Left cardiac atrium (tissue), 4 donors: ENCODE measurements at regions not wholly inside any gene's neighbourhood (a gene's known extent, or its start where the extent isn't known, plus 50 kb on each side); places are given as distances from the start of the nearest gene placed in this dataset.
"Not testable (repeated sequence)": the region's sequence is repeated elsewhere in the genome, so short reads cannot be mapped to it uniquely, and the experiment has no call there.

Source experiments
- ATAC-seq, 2 donors: fragments of 200-7000 bp; cut with Tn5 transposase; one replicate each; pipeline ENCODE4 v1.9.1; 2020; ENCODE audit warnings: mild to moderate bottlenecking in 2 of 2, moderate library complexity in 2 of 2
- DNase-seq: peaks from one replicate; pipeline ENCODE4 v3.0.0-alpha.2; 2020
- intact Hi-C, 2 donors: fragments of 100-400 bp; cut with DNase I; formaldehyde crosslinking; loops; one replicate each; pipeline versions ENCODE4 v1.14.1 to v1.15.1; 2022 to 2023
- donor health status: DM: no; HTN: yes; CAD: no.
- donor health status: DM: no; HTN: yes; CAD: no; lungs with severe emphysema.
- donor health status: DM: yes; HTN: yes; CAD: no.
- donor health status: Dilated cardiomyopathy.

- ATAC-seq, DNase-seq, intact Hi-C loops: not testable (repeated sequence)
Measured at GRCh38 chr2:89985650-89986049, 1294.2 kb downstream of the RPIA start.

GRCh38 chr2:89986532-89986931 lies 1295.1 kb downstream of the RPIA start:
- intact Hi-C loops, ATAC-seq, DNase-seq: not testable (repeated sequence)

- DNase-seq, intact Hi-C loops, ATAC-seq: not testable (repeated sequence)
Measured at GRCh38 chr2:89996779-89997178, 1305.3 kb downstream of the RPIA start.

DNA sequence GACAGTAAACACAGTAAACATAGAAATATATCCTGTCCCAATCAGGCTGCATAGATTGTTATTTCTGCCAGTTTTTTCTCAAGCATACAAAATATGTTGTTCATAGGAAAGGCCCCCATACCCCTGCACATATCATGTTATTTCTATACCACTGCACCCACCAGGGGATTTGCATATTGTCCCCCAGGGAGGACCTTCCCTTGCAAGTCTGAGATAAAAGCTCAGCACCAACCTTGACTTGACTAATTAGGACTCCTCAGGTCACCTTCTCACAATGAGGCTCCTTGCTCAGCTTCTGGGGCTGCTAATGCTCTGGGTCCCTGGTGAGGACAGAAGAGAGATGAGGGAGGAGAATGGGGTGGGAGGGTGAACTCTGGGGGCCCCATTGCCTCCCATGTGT lies 1313.1 kb downstream of the RPIA start:
- intact Hi-C loops, ATAC-seq: not testable (repeated sequence)

DNA sequence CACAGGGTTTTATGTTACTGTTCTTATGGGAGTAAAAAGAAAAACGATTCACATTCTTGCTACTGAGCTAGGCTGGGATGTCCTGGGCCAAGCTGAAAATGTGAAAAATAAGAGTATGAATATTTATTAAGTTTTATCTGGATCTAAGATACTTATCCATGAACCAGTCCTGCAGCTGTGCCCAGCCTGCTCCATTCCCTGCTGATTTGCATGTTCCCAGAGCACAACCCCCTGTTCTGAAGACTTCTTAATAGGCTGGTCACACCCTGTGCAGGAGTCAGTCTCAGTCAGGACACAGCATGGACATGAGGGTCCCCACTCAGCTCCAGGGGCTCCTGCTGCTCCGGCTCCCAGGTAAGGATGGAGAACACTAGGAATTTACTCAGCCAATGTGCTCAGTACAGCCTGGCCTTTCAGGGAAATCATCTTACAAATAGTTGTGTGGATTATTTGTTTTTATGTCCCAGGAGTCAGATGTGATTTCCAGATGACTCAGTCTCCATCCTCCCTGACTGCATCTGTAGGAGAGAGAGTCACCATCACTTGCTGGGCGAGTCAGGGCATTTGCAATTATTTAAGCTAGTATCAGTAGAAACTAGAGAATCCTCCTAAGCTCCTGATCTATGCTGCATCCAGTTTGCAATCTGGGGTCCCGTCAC lies 1319.1 kb downstream of the RPIA start:
- DNase-seq, ATAC-seq, intact Hi-C loops: not testable (repeated sequence)

More for the DNA sequence above, 1313.1 kb downstream of the RPIA start:
- DNase-seq, result not testable (repeated sequence)

DNA sequence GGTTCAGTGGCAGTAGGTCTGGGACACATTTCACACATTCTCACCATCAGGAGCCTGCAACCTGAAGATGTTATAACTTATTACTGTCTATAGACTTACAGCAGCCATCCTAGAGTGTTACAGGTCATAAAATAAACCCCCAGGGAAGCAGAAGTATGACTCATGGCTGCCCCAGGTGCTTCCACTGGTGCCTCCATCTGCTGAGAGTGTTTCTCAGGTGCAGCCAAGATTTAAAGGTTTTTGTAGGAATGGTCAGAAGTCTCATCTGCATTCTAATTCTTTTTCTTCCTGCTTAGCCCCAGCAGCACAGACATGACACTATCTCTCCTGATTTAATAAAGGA lies 1319.6 kb downstream of the RPIA start:
- intact Hi-C loops, ATAC-seq, DNase-seq: not testable (repeated sequence)

DNA sequence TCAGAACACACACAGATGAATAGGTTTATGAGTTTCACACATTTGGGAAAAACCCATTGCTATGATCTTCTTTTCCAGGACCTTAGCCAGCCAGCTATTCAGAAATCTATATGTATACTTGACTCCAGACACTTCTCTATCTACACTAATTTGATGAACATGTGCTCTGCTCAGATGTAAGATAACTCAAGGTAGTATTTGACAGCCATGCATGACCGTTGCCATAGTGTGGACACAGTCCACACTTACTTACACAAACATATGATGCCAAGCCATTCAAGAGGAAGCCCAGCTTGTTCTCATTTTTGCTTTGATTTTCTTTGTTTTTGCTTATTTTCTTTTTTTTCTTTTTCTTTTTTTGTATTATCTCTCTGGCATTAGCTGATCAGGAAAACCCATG lies 1328.4 kb downstream of the RPIA start:
- DNase-seq, intact Hi-C loops, ATAC-seq: not testable (repeated sequence)

DNA sequence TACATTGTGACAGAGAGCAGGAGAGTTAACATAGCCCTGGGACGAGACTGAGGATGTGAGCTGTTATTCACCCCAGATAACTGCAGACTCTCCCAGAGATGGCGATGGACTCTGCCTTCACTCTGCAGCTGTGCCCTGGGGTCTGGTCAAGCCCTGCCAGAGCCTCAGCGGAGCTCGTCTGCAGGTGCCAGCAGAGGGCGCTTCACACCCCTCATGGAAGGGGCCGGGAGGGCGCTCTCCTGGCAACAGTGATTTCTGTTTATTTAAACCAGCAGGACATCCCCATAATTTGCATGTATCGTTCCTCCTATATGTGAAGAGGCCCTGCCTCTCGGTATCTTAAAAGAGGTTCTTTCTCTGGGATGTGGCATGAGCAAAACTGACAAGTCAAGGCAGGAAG lies 1329.8 kb downstream of the RPIA start:
- DNase-seq, intact Hi-C loops: not testable (repeated sequence)
- peak; percentile 27 to 48 for ATAC-seq

GRCh38 chr2:90027231-90027643 lies 1335.8 kb downstream of the RPIA start:
- DNase-seq, intact Hi-C loops: not testable (repeated sequence)
- peak; percentile 48 to 50 for ATAC-seq

DNA sequence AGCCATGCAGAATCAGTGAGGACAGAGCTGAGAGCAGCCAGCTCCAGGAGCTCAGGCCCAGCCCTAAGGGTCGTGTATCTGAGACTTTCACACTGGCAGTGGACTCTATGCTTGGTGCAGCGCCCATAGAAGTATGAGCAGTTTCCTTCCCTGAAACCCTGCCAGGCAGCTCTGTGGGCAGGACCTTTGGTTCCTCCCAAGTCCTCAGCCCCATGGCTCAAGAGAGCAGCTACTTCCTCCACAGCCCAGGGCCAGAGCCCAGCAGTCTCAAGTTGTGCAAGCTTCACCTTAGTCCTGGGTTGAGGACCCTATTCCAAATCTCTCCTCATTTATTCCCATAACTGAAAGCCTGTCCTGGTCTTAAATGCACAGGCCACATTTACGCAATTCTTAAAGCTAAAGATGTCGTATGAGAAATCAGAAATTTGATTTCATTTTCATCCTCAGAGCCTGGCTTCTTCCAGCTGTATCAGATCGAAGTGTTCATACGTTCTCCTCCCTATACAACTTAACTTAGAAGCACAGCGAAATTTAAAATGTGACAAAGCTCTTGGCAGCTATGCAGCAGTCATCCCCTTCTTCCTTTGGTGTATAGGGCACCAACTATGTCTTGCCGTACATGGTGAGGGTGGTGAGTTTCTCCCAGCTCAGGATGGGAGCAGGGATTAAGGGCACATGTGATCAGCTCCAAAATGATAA lies 1337.1 kb downstream of the RPIA start:
- DNase-seq, result peak; percentile 21
- ATAC-seq, result peak; percentile 41 to 51

DNA sequence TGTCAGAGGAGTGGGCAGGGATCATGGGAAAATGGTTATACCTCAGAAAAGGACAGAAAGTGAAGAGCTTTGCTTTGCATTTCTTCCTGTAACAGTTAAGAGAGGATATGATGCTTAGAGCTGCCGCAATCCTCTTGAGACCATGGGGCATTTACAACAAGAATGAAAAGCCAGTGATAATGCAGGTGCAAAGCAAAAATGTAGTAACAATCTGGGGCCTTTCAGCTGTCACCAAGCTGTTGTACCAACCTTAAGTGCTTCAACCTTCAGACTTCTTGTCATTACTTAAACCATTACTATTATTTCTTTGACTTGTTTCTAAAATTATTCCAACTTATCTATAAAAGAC lies 1337.6 kb downstream of the RPIA start:
- DNase-seq, intact Hi-C loops, ATAC-seq: not testable (repeated sequence)

More for the DNA sequence above, 1337.1 kb downstream of the RPIA start:
- intact Hi-C loops, result not testable (repeated sequence)

GRCh38 chr2:90032269-90032668 lies 1340.8 kb downstream of the RPIA start:
- ATAC-seq, intact Hi-C loops, DNase-seq: not testable (repeated sequence)

DNA sequence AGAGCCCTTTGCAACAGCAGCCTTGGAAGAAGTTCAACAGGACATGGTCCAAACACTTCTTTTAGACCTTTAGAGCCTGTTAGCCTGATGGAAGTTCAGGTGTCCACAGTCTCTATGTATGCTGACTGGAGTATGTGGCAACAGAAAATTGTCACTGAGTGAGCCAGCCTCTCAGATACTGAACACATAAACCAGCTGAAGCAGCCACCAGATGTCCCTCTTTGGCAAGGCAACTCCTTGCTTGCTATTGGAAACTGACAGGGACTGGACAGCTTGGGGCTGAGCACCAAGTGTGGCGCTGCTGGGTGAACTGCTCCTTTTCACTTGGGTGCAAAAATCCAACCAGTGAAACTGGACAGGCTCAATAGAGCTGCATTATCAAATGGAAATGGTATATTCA lies 1344.9 kb downstream of the RPIA start:
- ATAC-seq, result peak in 1 of 2 donors; percentile 30
- DNase-seq, intact Hi-C loops: not testable (repeated sequence)

DNA sequence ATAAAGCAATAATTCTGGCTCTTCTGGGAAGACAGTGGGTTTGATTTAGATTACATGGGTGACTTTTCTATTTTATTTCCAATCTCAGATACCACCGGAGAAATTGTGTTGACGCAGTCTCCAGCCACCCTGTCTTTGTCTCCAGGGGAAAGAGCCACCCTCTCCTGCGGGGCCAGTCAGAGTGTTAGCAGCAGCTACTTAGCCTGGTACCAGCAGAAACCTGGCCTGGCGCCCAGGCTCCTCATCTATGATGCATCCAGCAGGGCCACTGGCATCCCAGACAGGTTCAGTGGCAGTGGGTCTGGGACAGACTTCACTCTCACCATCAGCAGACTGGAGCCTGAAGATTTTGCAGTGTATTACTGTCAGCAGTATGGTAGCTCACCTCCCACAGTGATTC lies 1347.6 kb downstream of the RPIA start:
- ATAC-seq, intact Hi-C loops, DNase-seq: not testable (repeated sequence)

DNA sequence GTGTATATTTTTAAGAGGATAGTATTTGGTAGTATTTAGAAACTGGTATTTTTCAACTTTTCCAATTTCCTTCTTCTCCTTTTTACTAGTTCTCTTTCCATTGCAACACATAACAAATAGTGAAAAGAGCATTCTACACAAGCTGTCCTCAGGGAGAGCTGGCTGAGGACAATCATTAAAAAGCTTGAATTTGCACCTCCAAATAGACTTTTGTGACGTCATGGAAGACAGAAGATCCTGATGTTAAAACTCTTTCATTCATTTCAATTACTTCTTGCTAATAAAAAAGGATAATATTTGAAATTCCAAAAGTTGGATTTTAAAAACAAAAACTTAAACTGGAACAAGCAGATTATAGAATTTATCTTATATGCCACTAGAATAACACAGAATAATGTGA lies 1356.3 kb downstream of the RPIA start:
- intact Hi-C loops, DNase-seq, ATAC-seq: not testable (repeated sequence)

DNA sequence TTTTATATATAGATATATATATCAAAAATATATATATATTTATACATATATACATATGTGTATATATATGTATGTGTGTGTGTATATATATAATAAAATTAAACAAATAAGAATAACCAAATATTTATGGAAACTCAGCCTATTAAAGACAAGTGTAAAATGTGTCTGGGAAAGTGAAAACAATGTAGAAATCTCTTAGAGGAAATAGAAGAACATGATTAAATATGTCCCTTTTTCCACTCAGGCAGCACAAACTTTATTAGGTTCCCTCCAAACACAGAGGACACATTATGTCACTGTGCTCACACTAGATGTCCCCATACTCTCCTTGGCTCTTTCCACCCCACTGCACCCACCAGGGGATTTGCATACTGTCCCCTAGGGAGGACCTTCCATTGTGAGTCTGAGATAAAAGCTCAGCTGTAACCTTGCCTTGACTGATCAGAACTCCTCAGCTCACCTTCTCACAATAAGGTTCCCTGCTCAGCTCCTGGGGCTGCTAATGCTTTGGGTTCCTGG lies 1360.7 kb downstream of the RPIA start:
- DNase-seq, intact Hi-C loops, ATAC-seq: not testable (repeated sequence)

DNA sequence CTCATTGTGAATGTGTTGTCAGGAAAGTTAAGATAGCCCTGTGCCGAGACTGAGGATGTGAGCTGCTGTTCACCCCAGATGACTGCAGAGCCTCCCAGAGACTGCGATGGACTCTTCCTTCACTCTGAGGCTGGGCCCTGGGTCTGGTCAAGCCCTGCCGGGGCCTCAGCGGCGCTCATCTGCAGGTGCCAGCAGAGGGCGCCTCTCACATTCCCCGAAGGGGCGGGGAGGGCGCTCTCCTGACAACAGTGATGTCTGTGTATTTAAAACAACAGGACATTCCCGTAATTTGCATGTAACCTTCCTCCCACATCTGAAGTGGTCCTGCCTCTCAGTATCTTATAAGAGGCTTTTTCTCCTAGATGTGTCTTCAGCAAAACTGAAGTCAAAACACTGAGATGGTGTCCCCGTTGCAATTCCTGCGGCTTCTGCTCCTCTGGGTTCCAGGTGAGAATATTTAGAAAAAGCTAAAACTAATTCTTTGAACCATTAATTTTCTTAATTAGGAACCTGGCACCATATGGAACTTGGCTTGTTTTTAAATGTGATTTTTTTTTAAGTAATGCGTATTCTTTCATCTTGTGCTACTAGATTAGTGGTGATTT lies 1377.9 kb downstream of the RPIA start:
- ATAC-seq (peak; percentile 65 to 68), DNase-seq (peak; percentile 28)
- intact Hi-C loops, result no loop called here

- intact Hi-C loops, result no loop called here
- ATAC-seq, result no peak
- no peak for DNase-seq
Measured at GRCh38 chr2:90076311-90076710, 1384.8 kb downstream of the RPIA start.

DNA sequence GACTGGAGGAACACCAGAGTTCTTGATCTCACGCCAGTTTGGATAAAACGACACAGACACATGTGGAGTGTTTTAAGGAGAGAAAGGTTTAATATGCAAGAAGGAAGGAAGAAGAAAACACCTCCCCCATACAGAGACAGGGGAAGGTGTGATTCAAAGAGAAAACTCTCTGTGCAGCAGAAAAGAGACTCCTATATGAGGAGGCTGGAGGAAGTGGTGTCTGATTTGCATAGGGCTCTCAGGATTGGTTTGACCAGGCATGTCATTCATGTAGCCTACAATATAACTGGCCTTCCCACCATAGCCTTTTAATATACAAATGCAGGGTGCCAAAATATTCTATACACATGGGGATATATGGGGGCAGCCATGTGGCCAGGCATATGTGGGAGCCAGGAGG lies 1386.5 kb downstream of the RPIA start:
- intact Hi-C loops, result no loop called here
- DNase-seq, result no peak
- ATAC-seq, result no peak

GRCh38 chr2:90079374-90079773 lies 1387.9 kb downstream of the RPIA start:
- intact Hi-C loops, result no loop called here
- no peak for ATAC-seq

More at GRCh38 chr2:90079374-90079773, 1387.9 kb downstream of the RPIA start:
- DNase-seq, result no peak
